Caco-2 (cell line): ENCODE measurements at regions not wholly inside any gene's neighbourhood (a gene's known extent, or its start where the extent isn't known, plus 50 kb on each side); places are given as distances from the start of the nearest gene placed in this dataset.

Experiments used
- BruUV-seq: library from RNA; stranded (reverse); fragments of 400-500 nt; replicated peaks from 2 replicates; lab custom pipeline; 2021; lab: Mats Ljungman, UMichigan
- CTCF ChIA-PET: fragments of 300-600 bp; sonication (Branson Sonifier 250); formaldehyde crosslinking; loops from one replicate; lab custom pipeline; 2022; ENCODE audit warnings: antibody characterized with exemption; lab: Charles Lee
- POLR2A ChIA-PET: fragments of 300-600 bp; sonication (Branson Sonifier 250); formaldehyde crosslinking; loops from one replicate; lab custom pipeline; 2022; ENCODE audit warnings: antibody characterized with exemption; lab: Charles Lee
- DNase-seq, 2 experiments: peaks; one replicate each; pipeline versions ENCODE4 v3.0.0 to v3.0.0-alpha.2; 2020 to 2022
- H3K27me3 ChIP-seq: replicated peaks from 2 replicates; pipeline ENCODE4 v1.6.0; 2011; ENCODE audit warnings: low read length; ENCODE audit not compliant: control insufficient read depth, insufficient read depth
- H3K36me3 ChIP-seq: 2 replicates; pipeline ENCODE4 v1.5.1; 2011; ENCODE audit warnings: low read length; ENCODE audit not compliant: control insufficient read depth, insufficient read depth
- H3K4me1 ChIP-seq: fragments of 250-450 bp; sonication (Bioruptor Pico); 2 replicates; pipeline ENCODE4 v1.5.1; 2020; ENCODE audit warnings: mild to moderate bottlenecking
- H3K4me3 ChIP-seq: 2 replicates; pipeline ENCODE4 v1.5.1; 2011; ENCODE audit warnings: low read depth, mild to moderate bottlenecking, control low read depth, low read length
- H3K9me3 ChIP-seq: fragments of 250-450 bp; sonication (Bioruptor Pico); 2 replicates; pipeline ENCODE4 v1.5.1; 2020; ENCODE audit warnings: mild to moderate bottlenecking, moderate library complexity
- H3K27ac Mint-ChIP-seq: one replicate; pipeline ENCODE4 v1.8.0; 2022; ENCODE audit warnings: mixed read lengths; ENCODE audit not compliant: unreplicated experiment
- H3K27me3 Mint-ChIP-seq: one replicate; pipeline ENCODE4 v1.8.0; 2022; ENCODE audit warnings: mixed read lengths; ENCODE audit not compliant: insufficient read depth, unreplicated experiment
- H3K36me3 Mint-ChIP-seq: one replicate; pipeline ENCODE4 v1.8.0; 2022; ENCODE audit warnings: mild to moderate bottlenecking, mixed read lengths; ENCODE audit not compliant: insufficient read depth, unreplicated experiment
- H3K4me1 Mint-ChIP-seq: one replicate; pipeline ENCODE4 v1.8.0; 2022; ENCODE audit warnings: low read depth, mixed read lengths; ENCODE audit not compliant: unreplicated experiment
- H3K4me3 Mint-ChIP-seq: one replicate; pipeline ENCODE4 v1.8.0; 2022; ENCODE audit warnings: mild to moderate bottlenecking, moderate library complexity, mixed read lengths; ENCODE audit not compliant: unreplicated experiment
- H3K9me3 Mint-ChIP-seq: one replicate; pipeline ENCODE4 v1.8.0; 2022; ENCODE audit warnings: mixed read lengths; ENCODE audit not compliant: unreplicated experiment
- intact Hi-C: fragments of 100-400 bp; cut with micrococcal nuclease; formaldehyde crosslinking; loops from one replicate; pipeline ENCODE4 v1.10.0; 2022; ENCODE audit not compliant: unreplicated experiment
- TF ChIP-seq, protein P1 (sequence below), 2 experiments: fragments of 200-600 bp in 1 of 2; IDR thresholded peaks; 1 replicate in 1 of 2; 2 replicates in 1 of 2; pipeline versions ENCODE4 v1.5.1 to v1.8.0; 2011 to 2022; ENCODE audit warnings: antibody characterized with exemption in 1 of 2, control low read depth in 1 of 2, inconsistent platforms in 1 of 2, low read depth in 1 of 2, low read length in 1 of 2, mild to moderate bottlenecking in 1 of 2, moderate library complexity in 1 of 2; ENCODE audit not compliant: insufficient read depth in 1 of 2, severe bottlenecking in 1 of 2, unreplicated experiment in 1 of 2

DNA sequence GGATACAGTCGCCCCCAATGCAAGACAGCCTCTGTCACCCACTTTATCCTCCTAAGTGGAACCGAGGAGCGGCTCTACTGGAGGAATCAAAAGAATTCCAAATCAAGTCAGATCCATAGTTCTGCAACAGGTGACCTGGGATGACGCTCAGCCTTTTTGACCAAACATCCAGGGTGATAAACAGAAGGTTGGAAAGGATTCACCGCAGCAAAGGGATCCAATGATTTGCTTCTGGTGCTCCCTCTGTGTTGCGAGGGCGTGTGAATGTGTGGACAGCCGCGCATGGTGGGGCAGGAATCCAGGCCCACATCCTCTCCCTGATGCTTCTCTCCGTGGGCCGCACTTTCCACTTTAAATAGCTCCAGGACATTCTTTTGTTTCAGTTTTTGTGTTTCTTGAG, 116.8 kb upstream of the CDH4 start:
- peaks cover 11% of the 10 kb centered on the region for H3K9me3 Mint-ChIP-seq
- ChIA-PET CTCF (no interaction called here), POLR2A (no interaction called here)
- TF ChIP-seq, protein P1, sequence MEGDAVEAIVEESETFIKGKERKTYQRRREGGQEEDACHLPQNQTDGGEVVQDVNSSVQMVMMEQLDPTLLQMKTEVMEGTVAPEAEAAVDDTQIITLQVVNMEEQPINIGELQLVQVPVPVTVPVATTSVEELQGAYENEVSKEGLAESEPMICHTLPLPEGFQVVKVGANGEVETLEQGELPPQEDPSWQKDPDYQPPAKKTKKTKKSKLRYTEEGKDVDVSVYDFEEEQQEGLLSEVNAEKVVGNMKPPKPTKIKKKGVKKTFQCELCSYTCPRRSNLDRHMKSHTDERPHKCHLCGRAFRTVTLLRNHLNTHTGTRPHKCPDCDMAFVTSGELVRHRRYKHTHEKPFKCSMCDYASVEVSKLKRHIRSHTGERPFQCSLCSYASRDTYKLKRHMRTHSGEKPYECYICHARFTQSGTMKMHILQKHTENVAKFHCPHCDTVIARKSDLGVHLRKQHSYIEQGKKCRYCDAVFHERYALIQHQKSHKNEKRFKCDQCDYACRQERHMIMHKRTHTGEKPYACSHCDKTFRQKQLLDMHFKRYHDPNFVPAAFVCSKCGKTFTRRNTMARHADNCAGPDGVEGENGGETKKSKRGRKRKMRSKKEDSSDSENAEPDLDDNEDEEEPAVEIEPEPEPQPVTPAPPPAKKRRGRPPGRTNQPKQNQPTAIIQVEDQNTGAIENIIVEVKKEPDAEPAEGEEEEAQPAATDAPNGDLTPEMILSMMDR (IDR thresholded peaks at IDR 0.05; ENCODE audit: insufficient read depth in 1 of 2, low read depth in 1 of 2, low read length in 1 of 2, severe bottlenecking in 1 of 2, unreplicated experiment in 1 of 2) = no peak
- Histone ChIP-seq H3K4me3 (no peak overlapping the region), H3K27me3 (no peaks in the 10 kb centered on the region), H3K36me3 (no peaks in the 10 kb centered on the region), H3K9me3 (no peaks in the 10 kb centered on the region), H3K4me1 (no peaks in the 10 kb centered on the region)
- no peaks in the 10 kb centered on the region for H3K4me1 Mint-ChIP-seq
- no peak for DNase-seq
- H3K4me3 Mint-ChIP-seq = no peak overlapping the region
- H3K36me3 Mint-ChIP-seq = no peaks in the 10 kb centered on the region
- no peak overlapping the region for H3K27ac Mint-ChIP-seq
- H3K27me3 Mint-ChIP-seq = peaks cover 27% of the 10 kb centered on the region
- no TSS peak for BruUV-seq
- intact Hi-C loops = no loop called here

DNA sequence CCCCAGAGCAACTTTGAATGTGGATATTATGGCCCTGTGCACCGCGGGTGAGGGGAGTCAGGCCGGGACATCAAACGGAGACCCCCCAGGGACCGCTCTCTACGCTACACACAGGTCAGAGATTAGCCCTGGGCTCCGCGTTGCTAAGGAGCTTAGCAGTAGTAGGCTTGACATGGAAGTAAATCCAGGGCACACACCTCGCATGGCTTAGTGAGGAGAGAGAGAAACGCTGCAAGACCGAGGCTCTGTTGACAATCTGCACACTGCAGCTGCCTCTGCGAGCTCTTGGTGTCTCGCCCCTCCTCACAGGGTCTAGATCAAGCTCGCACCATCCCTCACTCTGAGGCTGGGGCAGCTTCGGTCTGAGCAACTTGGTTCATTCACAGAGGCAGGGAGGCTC, 116.1 kb upstream of the CDH4 start:
- Histone ChIP-seq H3K4me3 (no peak overlapping the region), H3K4me1 (no peaks in the 10 kb centered on the region), H3K27me3 (no peaks in the 10 kb centered on the region), H3K9me3 (no peaks in the 10 kb centered on the region), H3K36me3 (no peaks in the 10 kb centered on the region)
- no TSS peak for BruUV-seq
- peaks cover 11% of the 10 kb centered on the region for H3K9me3 Mint-ChIP-seq
- DNase-seq = no peak
- TF ChIP-seq, protein P1 (IDR thresholded peaks at IDR 0.05; ENCODE audit: insufficient read depth in 1 of 2, low read depth in 1 of 2, low read length in 1 of 2, severe bottlenecking in 1 of 2, unreplicated experiment in 1 of 2) = no peak
- POLR2A ChIA-PET = no interaction called here
- peaks cover 28% of the 10 kb centered on the region for H3K27me3 Mint-ChIP-seq
- no peaks in the 10 kb centered on the region for H3K4me1 Mint-ChIP-seq
- H3K4me3 Mint-ChIP-seq = no peak overlapping the region
- intact Hi-C loops = no loop called here
- CTCF ChIA-PET = no interaction called here
- no peak overlapping the region for H3K27ac Mint-ChIP-seq
- H3K36me3 Mint-ChIP-seq = no peaks in the 10 kb centered on the region

GRCh38 chr20:61138566-61138965, 113.5 kb upstream of the CDH4 start:
- no peaks in the 10 kb centered on the region for H3K36me3 Mint-ChIP-seq
- no peaks in the 10 kb centered on the region for H3K9me3 ChIP-seq
- TF ChIP-seq, protein P1 (IDR thresholded peaks at IDR 0.05; ENCODE audit: insufficient read depth in 1 of 2, low read depth in 1 of 2, low read length in 1 of 2, severe bottlenecking in 1 of 2, unreplicated experiment in 1 of 2) = no peak
- no TSS peak for BruUV-seq
- ChIA-PET CTCF (no interaction called here), POLR2A (no interaction called here)
- peaks cover 7% of the 10 kb centered on the region for H3K9me3 Mint-ChIP-seq
- intact Hi-C loops = no loop called here
- no peak overlapping the region for H3K27ac Mint-ChIP-seq
- H3K4me3 ChIP-seq = no peak overlapping the region
- H3K4me1 Mint-ChIP-seq = no peaks in the 10 kb centered on the region
- H3K27me3 ChIP-seq = no peaks in the 10 kb centered on the region
- no peak for DNase-seq
- H3K36me3 ChIP-seq = no peaks in the 10 kb centered on the region
- no peak overlapping the region for H3K4me3 Mint-ChIP-seq
- H3K4me1 ChIP-seq = no peaks in the 10 kb centered on the region
- peaks cover 22% of the 10 kb centered on the region for H3K27me3 Mint-ChIP-seq
